HG03442 (cell line): ENCODE measurements at regions not wholly inside any gene's neighbourhood (a gene's known extent, or its start where the extent isn't known, plus 50 kb on each side); places are given as distances from the start of the nearest gene placed in this dataset.
"Not testable (repeated sequence)": the region's sequence is repeated elsewhere in the genome, so short reads cannot be mapped to it uniquely, and the experiment has no call there.

ENCODE experiments used
- ATAC-seq: cut with Tn5 transposase; IDR thresholded peaks from one replicate; pipeline ENCODE4 v1.9.1; 2021; ENCODE audit warnings: mild to moderate bottlenecking, moderate library complexity; ENCODE audit not compliant: unreplicated experiment

DNA sequence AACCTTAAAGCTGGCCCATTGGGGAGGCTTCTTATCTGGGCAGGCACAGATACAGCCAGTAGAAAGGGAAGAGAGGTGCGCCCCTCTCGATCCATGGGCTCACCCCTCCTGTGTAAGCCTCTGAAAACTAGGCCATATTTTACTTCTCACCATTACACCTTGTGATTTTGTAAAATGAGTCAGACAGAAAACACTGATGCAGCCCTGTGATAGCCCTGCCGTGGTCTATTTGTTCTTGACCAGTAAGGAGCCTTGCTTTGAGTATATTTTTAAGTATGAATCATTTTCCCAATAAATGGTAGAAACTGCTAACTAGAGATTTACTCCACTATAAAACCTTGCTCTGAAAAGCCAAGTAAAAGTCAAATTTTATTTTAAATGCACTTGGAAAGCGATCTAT, 329.8 kb upstream of the MBL2 start:
- no peak for ATAC-seq

- ATAC-seq = no peak
Observed at GRCh38 chr10:53093878-53094277, 321.3 kb upstream of the MBL2 start.

DNA sequence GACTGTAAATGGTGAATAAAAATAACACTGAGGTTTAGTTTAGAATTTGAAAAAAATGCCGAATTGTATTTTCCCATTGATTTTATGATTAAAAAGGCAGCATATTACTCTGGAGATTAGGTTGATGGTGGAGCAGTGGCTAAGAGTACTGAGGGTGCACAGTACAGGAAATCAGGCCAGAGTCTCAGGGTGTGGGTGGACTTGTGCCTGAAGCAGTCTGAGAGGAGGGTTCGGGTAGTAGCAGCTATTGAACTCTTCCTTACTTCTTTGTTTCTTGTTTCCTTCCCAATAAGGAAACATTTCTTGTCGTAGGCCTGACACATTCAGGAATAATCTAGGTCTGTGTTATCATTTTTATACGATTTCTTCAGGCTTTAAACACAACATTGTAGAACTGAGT, 319.0 kb upstream of the MBL2 start:
- ATAC-seq = no peak

GRCh38 chr10:53088961-53089360, 316.4 kb upstream of the MBL2 start:
- no peak for ATAC-seq

- no peak for ATAC-seq
Observed at GRCh38 chr10:53079283-53079682, 306.7 kb upstream of the MBL2 start.

GRCh38 chr10:53076948-53077347, 304.4 kb upstream of the MBL2 start:
- ATAC-seq = no peak

DNA sequence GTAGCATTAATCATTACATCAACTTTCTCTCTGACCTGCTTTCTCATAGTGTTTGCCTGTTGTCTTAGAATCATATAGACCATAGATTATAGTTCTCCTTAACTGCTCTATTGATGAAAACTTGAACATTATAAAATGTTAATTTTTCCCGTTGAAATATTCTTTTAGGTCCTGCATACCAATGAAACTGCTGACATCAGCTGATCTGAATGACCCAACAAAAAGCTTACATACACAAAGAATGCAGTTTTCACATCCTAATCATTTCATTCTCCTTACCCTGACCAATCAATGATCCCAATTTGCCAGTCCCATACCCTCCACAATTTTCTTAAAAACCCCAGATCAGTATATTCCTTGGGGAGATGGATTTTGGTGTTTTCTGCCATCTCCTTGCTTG, 302.9 kb upstream of the MBL2 start:
- no peak for ATAC-seq

- no peak for ATAC-seq
Observed at GRCh38 chr10:53072144-53072543, 299.6 kb upstream of the MBL2 start.

DNA sequence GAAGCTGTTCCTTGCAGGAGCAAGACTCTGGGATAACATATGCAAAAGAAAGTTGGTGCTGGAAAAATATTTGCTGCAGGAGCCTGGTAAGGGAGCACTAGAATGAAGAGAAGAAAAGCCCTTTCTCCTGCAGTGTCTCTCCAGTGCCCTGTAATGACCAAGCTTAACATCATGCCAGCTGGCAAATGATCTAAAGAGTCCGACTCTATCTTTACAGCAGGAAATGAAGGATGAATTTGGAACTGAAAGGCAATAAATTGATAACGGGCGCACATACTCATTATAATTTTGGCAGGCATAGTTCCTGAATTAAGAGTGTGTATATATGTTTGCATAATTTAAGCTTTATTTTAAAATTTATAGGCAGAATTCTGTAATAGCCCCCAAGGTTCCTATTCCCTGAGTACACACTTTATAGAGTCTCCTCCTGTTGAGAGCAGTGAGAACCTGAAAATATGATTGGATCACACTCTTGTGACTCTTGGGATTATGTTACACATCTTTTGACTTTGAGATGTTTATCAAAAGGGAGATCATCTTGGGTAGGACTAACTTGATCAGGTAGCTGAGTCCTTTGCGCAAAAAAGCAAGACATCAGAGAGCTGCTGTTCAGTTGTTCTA, 299.0 kb upstream of the MBL2 start:
- ATAC-seq = no peak

DNA sequence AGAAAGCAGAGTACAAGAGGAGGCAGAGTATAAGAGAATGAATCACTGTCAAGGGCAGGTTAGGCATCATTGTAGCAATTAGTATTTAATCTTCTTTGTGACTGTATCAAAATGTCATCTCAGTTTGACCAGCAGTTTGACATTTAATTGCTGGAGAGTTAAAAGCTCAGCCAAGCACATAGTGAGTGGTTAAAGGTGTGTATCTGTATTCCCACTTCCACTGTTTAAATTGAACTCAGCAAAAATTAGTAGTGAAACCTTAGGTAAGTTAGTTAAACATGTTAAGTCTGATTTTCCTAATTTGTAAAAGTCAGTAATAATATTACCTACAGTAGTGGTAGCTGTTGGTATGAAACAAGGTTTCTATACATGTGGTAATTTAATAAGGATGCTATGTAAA, 296.4 kb upstream of the MBL2 start:
- ATAC-seq = no peak

GRCh38 chr10:53064614-53065013, 292.0 kb upstream of the MBL2 start:
- no peak for ATAC-seq

- ATAC-seq = no peak
Observed at GRCh38 chr10:53063805-53064204, 291.2 kb upstream of the MBL2 start.

DNA sequence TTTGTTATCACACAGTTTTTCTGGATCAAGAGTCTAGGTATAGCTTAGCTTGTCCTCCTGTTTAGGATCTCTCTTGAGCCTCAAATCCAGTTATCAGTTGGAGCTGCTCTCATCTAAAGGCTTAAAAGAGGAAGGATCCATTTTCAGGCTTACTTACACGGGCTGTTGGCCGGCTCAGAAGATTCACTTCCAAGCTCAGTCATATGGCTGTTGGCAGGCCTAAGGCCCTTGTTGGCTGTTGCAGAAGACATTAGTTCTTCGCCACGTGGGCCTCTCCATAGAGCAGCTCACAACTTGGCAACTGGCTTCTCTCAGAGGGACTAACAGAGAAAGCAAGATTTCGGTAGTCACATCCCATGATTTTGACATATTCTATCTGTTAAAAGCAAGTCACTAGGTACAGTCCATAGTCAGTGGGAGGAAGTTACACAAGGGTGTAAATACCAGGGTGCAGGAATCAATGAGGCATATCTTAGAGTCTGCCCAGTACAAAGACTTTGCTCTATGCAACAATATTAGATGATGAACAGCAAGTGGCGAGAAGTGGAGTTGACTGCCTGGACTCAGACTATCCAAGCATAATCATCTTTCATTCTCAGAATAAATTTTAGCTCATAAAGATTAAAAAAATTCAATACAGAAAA, 280.1 kb upstream of the MBL2 start:
- no peak for ATAC-seq

DNA sequence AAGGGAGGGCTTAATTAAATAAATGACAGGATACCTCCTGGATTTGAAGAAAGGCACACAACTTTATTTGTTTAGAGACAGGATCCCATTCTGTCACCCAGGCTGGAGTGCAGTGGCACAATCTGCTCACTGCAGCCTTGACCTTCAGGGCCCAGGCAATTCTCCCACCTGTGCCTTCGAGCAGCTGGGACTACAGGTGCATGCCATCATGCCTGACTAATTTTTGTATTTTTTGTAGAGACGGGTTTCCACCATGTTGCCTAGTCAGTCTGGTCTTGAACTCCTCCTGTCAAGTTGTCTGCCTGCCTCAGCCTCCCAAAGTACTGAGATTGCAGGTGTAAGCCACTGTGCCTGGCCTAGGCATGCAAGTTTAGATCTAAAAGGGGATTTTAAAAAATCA, 272.7 kb upstream of the MBL2 start:
- no peak for ATAC-seq

GRCh38 chr10:53035823-53036222, 263.2 kb upstream of the MBL2 start:
- ATAC-seq = not testable (repeated sequence)

DNA sequence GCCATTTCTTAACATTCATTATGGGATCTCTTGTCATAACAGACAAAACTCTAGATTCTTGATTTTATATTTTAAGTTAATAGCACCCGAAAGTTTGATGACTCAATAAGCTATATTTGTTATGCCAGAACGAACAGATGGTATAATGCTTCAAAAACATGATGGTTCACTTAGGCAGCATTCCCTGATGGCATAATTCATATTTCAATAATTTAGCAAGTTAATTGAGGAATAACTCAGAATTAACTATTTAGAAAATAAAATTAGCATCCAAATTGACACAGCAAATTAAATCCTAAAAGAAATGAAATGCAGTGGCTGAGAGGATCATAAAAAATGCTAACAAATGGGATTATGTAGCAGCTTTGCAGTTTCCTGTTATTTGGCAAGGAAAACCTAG, 260.8 kb upstream of the MBL2 start:
- ATAC-seq = no peak

DNA sequence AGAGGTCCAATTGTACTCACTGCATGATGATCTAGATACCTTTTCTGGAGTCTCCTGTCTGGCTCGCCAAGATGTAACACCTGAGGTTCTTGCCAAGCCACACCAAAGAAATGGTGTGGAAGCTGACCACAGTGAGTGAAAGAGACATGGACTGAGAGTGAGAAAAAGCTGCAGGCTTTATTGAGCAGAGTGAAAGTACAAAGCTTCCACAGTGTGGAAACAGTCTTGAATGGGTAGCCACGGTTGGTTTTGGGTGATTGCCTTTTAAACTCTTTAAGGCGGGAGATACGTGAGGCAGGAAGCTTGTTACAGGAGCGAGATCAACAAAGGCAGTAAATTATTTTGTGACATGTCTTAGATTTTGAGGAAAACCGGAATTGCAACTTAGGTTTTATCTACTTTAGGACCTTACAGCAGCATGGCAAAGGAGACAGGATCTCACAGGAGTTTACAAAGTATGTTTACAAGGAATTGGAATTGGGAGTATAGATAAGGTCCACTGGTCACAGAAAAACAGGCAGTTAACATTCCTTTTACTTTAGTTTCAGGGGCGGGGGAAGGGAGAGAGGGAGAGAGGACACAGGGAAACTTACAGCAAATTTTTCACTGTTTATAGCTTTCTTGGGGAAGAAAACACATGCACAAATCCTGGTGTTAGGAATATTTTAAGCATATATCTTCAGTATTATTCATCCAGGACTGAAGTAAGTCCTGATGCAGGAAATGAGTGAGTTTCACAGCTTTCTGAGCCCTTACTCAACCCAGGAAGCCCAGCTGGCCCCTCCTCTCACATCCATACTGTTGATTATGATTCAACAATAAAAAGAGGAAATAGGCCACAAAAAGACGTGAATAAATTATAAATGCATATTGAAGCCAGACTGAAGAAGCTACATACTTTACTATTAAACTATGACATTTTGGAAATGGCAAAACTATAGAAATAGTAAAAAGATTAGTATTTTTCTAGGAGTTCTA, 257.6 kb upstream of the MBL2 start:
- ATAC-seq = peak; percentile 61

DNA sequence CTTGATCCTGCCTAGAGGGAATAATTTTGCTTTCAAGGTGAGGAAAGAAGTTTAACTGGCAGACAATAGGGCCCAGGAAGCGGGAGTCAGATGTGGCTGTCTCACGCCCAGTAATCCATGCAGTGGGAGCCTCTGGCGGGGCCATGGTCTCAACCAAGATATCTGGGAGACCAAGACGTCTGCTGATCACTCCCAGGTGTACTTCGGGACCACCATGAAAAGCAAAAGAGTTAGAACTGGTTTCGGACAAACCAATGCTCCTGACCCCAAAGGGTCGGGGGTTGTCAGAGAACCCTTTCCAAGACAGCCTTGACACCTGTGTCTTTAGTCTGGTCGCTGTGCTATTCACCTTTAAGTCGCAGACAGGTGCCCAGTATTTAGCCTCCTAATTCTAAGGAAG, 256.9 kb upstream of the MBL2 start:
- no peak for ATAC-seq

- ATAC-seq = not testable (repeated sequence)
Observed at GRCh38 chr10:53025765-53026164, 253.2 kb upstream of the MBL2 start.

GRCh38 chr10:53025172-53025711, 252.7 kb upstream of the MBL2 start:
- peak; percentile 45 for ATAC-seq

GRCh38 chr10:53023411-53023810, 250.8 kb upstream of the MBL2 start:
- no peak for ATAC-seq
